ENCODE measurements at regions not wholly inside any gene's neighbourhood (a gene's known extent, or its start where the extent isn't known, plus 50 kb on each side); places are given as distances from the start of the nearest gene placed in this dataset.
"Not testable (repeated sequence)": the region's sequence is repeated elsewhere in the genome, so short reads cannot be mapped to it uniquely, and the experiment has no call there.

GRCh38 chr12:90794212-90794611, 160.8 kb downstream of the CCER1 start:
- Histone ChIP-seq H3F3A (ENCODE audit: insufficient read depth, low read length, poor library complexity, severe bottlenecking) (no peaks in the 10 kb centered on the region), H3K9ac (ENCODE audit: low read length) (no peak overlapping the region), H3K27me3 (ENCODE audit: insufficient read depth, low read depth, low read length) (no peaks in the 10 kb centered on the region), H4K20me1 (ENCODE audit: insufficient read depth) (no peaks in the 10 kb centered on the region), H3K4me3 (ENCODE audit: low read length) (no peak overlapping the region), H3K36me3 (ENCODE audit: insufficient read depth, low read length) (no peaks in the 10 kb centered on the region), H3K9me3 (ENCODE audit: low read length) (no peaks in the 10 kb centered on the region), H3K9me2 (ENCODE audit: insufficient read depth, low read length) (no peaks in the 10 kb centered on the region), H3K79me2 (replicated peaks; ENCODE audit: insufficient read depth, low read length) (no peaks in the 10 kb centered on the region), H3K27ac (ENCODE audit: low read length) (no peak overlapping the region), H3K4me2 (ENCODE audit: low read length) (no peak overlapping the region), H2AFZ (ENCODE audit: low read depth, low read length) (no peak overlapping the region)
- TF ChIP-seq EP300 (conservative IDR thresholded peaks at IDR 0.05; ENCODE audit: poor library complexity, severe bottlenecking), result no peak
- no peak for TF ChIP-seq TAF1 (IDR thresholded peaks at IDR 0.05; ENCODE audit: low read depth)
- TF ChIP-seq RAD21 (conservative IDR thresholded peaks at IDR 0.05), result no peak
- TF ChIP-seq REST (IDR thresholded peaks at IDR 0.05; ENCODE audit: borderline replicate concordance), result no peak
- no peak for TF ChIP-seq EZH2 (IDR thresholded peaks at IDR 0.05; ENCODE audit: borderline replicate concordance, insufficient read depth, low read length, poor library complexity, severe bottlenecking)
- TF ChIP-seq POLR2AphosphoS5 (IDR thresholded peaks at IDR 0.05), result no peak
- TF ChIP-seq MXI1 (conservative IDR thresholded peaks at IDR 0.05; ENCODE audit: poor library complexity, severe bottlenecking), result no peak
- TF ChIP-seq, protein P1, sequence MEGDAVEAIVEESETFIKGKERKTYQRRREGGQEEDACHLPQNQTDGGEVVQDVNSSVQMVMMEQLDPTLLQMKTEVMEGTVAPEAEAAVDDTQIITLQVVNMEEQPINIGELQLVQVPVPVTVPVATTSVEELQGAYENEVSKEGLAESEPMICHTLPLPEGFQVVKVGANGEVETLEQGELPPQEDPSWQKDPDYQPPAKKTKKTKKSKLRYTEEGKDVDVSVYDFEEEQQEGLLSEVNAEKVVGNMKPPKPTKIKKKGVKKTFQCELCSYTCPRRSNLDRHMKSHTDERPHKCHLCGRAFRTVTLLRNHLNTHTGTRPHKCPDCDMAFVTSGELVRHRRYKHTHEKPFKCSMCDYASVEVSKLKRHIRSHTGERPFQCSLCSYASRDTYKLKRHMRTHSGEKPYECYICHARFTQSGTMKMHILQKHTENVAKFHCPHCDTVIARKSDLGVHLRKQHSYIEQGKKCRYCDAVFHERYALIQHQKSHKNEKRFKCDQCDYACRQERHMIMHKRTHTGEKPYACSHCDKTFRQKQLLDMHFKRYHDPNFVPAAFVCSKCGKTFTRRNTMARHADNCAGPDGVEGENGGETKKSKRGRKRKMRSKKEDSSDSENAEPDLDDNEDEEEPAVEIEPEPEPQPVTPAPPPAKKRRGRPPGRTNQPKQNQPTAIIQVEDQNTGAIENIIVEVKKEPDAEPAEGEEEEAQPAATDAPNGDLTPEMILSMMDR (IDR thresholded peaks at IDR 0.05; ENCODE audit: poor library complexity, severe bottlenecking), result no peak
- TF ChIP-seq SMC3 (conservative IDR thresholded peaks at IDR 0.05; ENCODE audit: poor library complexity), result no peak

GRCh38 chr12:90792718-90793117, 162.3 kb downstream of the CCER1 start:
- H3K79me2 ChIP-seq (replicated peaks; ENCODE audit: insufficient read depth, low read length); H3F3A ChIP-seq (ENCODE audit: insufficient read depth, low read length, poor library complexity, severe bottlenecking); H3K36me3 ChIP-seq (ENCODE audit: insufficient read depth, low read length); H3K4me3 ChIP-seq (ENCODE audit: low read length); H3K27ac ChIP-seq (ENCODE audit: low read length); H2AFZ ChIP-seq (ENCODE audit: low read depth, low read length); H3K9ac ChIP-seq (ENCODE audit: low read length); H3K9me2 ChIP-seq (ENCODE audit: insufficient read depth, low read length); H4K20me1 ChIP-seq (ENCODE audit: insufficient read depth); H3K4me2 ChIP-seq (ENCODE audit: low read length); H3K9me3 ChIP-seq (ENCODE audit: low read length); H3K27me3 ChIP-seq (ENCODE audit: insufficient read depth, low read depth, low read length): not testable (repeated sequence)

DNA sequence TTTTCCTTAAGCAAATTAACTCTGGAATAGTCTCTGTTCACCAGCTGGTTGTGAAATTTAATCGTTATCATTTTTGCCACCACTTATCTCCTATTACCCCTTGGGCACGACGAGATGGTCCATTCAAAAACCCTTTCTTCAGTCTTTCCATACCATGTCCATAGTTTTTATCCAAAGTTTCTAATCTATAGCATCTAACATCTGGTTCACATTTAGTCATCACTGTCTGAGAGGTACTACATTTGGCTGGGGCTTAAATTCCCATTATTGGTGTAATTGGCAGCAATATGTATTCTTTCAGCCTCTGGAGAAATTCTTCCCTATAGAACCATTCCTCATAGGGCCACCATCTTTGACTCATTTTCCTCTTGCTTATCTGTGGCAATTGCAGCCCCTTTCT, 163.5 kb downstream of the CCER1 start:
- H4K20me1 ChIP-seq (ENCODE audit: insufficient read depth), result no peaks in the 10 kb centered on the region
- TF ChIP-seq EP300 (conservative IDR thresholded peaks at IDR 0.05; ENCODE audit: poor library complexity, severe bottlenecking) (no peak), REST (IDR thresholded peaks at IDR 0.05; ENCODE audit: borderline replicate concordance) (no peak), POLR2AphosphoS5 (IDR thresholded peaks at IDR 0.05) (no peak), TAF1 (IDR thresholded peaks at IDR 0.05; ENCODE audit: low read depth) (no peak), EZH2 (IDR thresholded peaks at IDR 0.05; ENCODE audit: borderline replicate concordance, insufficient read depth, low read length, poor library complexity, severe bottlenecking) (no peak), MXI1 (conservative IDR thresholded peaks at IDR 0.05; ENCODE audit: poor library complexity, severe bottlenecking) (no peak), RAD21 (conservative IDR thresholded peaks at IDR 0.05) (no peak), SMC3 (conservative IDR thresholded peaks at IDR 0.05; ENCODE audit: poor library complexity) (no peak)
- TF ChIP-seq, protein P1 (IDR thresholded peaks at IDR 0.05; ENCODE audit: poor library complexity, severe bottlenecking), result no peak
- no peaks in the 10 kb centered on the region for H3F3A ChIP-seq (ENCODE audit: insufficient read depth, low read length, poor library complexity, severe bottlenecking)
- H3K27ac ChIP-seq (ENCODE audit: low read length), result no peak overlapping the region
- no peaks in the 10 kb centered on the region for H3K27me3 ChIP-seq (ENCODE audit: insufficient read depth, low read depth, low read length)
- H3K36me3 ChIP-seq (ENCODE audit: insufficient read depth, low read length), result no peaks in the 10 kb centered on the region
- no peak overlapping the region for H3K4me2 ChIP-seq (ENCODE audit: low read length)
- H3K9me3 ChIP-seq (ENCODE audit: low read length), result no peaks in the 10 kb centered on the region
- H3K79me2 ChIP-seq (replicated peaks; ENCODE audit: insufficient read depth, low read length), result no peaks in the 10 kb centered on the region
- no peak overlapping the region for H3K9ac ChIP-seq (ENCODE audit: low read length)
- H3K4me3 ChIP-seq (ENCODE audit: low read length), result no peak overlapping the region
- no peak overlapping the region for H2AFZ ChIP-seq (ENCODE audit: low read depth, low read length)
- H3K9me2 ChIP-seq (ENCODE audit: insufficient read depth, low read length), result no peaks in the 10 kb centered on the region

All from neural cell (in vitro differentiated cells).